VCaP (cell line): ENCODE measurements at regions not wholly inside any gene's neighbourhood (a gene's known extent, or its start where the extent isn't known, plus 50 kb on each side); places are given as distances from the start of the nearest gene placed in this dataset.

Experiments
- H3K27ac ChIP-seq: fragments of 450-650 bp; 2 replicates; pipeline ENCODE4 v1.5.1; 2017
- CTCF ChIP-seq: fragments of 450-650 bp; conservative IDR thresholded peaks from 2 replicates; pipeline ENCODE4 v1.5.1; 2017; ENCODE audit warnings: mild to moderate bottlenecking, moderate library complexity

GRCh38 chr15:39473298-39473947, 107.5 kb upstream of the THBS1 start:
- H3K27ac ChIP-seq, result no peak overlapping the region
- no peak for TF ChIP-seq CTCF

- no peak for TF ChIP-seq CTCF
- H3K27ac ChIP-seq, result no peak overlapping the region
These were observed 106.2 kb upstream of the THBS1 start for GRCh38 chr15:39474657-39475056.

- H3K27ac ChIP-seq, result no peak overlapping the region
- no peak for TF ChIP-seq CTCF
These were observed 101.9 kb upstream of the THBS1 start for GRCh38 chr15:39478996-39479395.

- no peak for TF ChIP-seq CTCF
- no peak overlapping the region for H3K27ac ChIP-seq
These were observed 101.0 kb upstream of the THBS1 start for GRCh38 chr15:39479911-39480310.

- no peak for TF ChIP-seq CTCF
- no peak overlapping the region for H3K27ac ChIP-seq
These were observed 98.4 kb upstream of the THBS1 start for GRCh38 chr15:39482459-39482858.

GRCh38 chr15:39486621-39487457, 94.0 kb upstream of the THBS1 start:
- TF ChIP-seq CTCF, result no peak
- no peak overlapping the region for H3K27ac ChIP-seq

- H3K27ac ChIP-seq, result no peak overlapping the region
- TF ChIP-seq CTCF, result no peak
These were observed 93.5 kb upstream of the THBS1 start for GRCh38 chr15:39487458-39487735.
